PC-3 (cell line): ENCODE measurements at regions not wholly inside any gene's neighbourhood (a gene's known extent, or its start where the extent isn't known, plus 50 kb on each side); places are given as distances from the start of the nearest gene placed in this dataset.

Experiments used
- ATAC-seq: fragments of 200-7000 bp; cut with Tn5 transposase; 2 replicates; pipeline ENCODE4 v1.9.1; 2020; ENCODE audit warnings: mild to moderate bottlenecking, moderate library complexity
- BruUV-seq: library from RNA; stranded (reverse); fragments of 400-500 nt; replicated peaks from 2 replicates; lab custom pipeline; 2021; lab: Mats Ljungman, UMichigan
- CTCF ChIA-PET: fragments of 300-600 bp; sonication (Branson Sonifier 250); formaldehyde crosslinking; loops from one replicate; lab custom pipeline; 2022; ENCODE audit warnings: antibody characterized with exemption; lab: Charles Lee
- POLR2A ChIA-PET: fragments of 300-600 bp; sonication (Branson Sonifier 250); formaldehyde crosslinking; loops from one replicate; lab custom pipeline; 2022; ENCODE audit warnings: antibody characterized with exemption; ENCODE audit not compliant: unreplicated experiment; lab: Charles Lee
- DNase-seq: peaks from one replicate; pipeline ENCODE4 v3.0.0-alpha.2; 2015
- H2AFZ ChIP-seq: fragments of 300-600 bp; sonication (generic); 2 replicates; pipeline ENCODE4 v1.6.0; 2016; ENCODE audit warnings: antibody characterized with exemption, low read length
- H3F3A ChIP-seq: fragments of 300-600 bp; sonication (generic); one replicate; pipeline ENCODE4 v1.6.0; 2017; ENCODE audit warnings: antibody characterized with exemption, low read length, control low read depth, mild to moderate bottlenecking; ENCODE audit not compliant: unreplicated experiment
- H3K27ac ChIP-seq: fragments of 300-600 bp; sonication (generic); 2 replicates; pipeline ENCODE4 v1.5.1; 2016; ENCODE audit warnings: mild to moderate bottlenecking, low read length
- H3K27me3 ChIP-seq: fragments of 300-600 bp; sonication (generic); 2 replicates; pipeline ENCODE4 v1.6.1; 2016; ENCODE audit warnings: low read length, mixed read lengths
- H3K36me3 ChIP-seq: fragments of 300-600 bp; sonication (generic); 2 replicates; pipeline ENCODE4 v1.6.1; 2016; ENCODE audit warnings: low read depth, mixed run types, low read length, mixed read lengths
- H3K4me1 ChIP-seq: fragments of 300-600 bp; sonication (generic); 2 replicates; pipeline ENCODE4 v1.5.1; 2016; ENCODE audit warnings: low read length; ENCODE audit not compliant: insufficient read depth
- H3K4me2 ChIP-seq: fragments of 300-600 bp; sonication (generic); 2 replicates; pipeline ENCODE4 v1.6.0; 2016; ENCODE audit warnings: low read length
- H3K4me3 ChIP-seq: fragments of 300-600 bp; sonication (generic); 2 replicates; pipeline ENCODE4 v1.5.1; 2016; ENCODE audit warnings: mild to moderate bottlenecking, low read length, mixed read lengths
- H3K79me2 ChIP-seq: fragments of 300-600 bp; sonication (generic); 2 replicates; pipeline ENCODE4 v1.6.1; 2017; ENCODE audit warnings: low read length, mixed read lengths
- H3K9ac ChIP-seq: fragments of 300-600 bp; sonication (generic); 2 replicates; pipeline ENCODE4 v1.6.0; 2016; ENCODE audit warnings: mild to moderate bottlenecking, low read length
- H3K9me2 ChIP-seq: fragments of 300-600 bp; sonication (generic); replicated peaks from 2 replicates; pipeline ENCODE4 v1.6.1; 2016; ENCODE audit warnings: mixed run types, low read length, mixed read lengths
- H3K9me3 ChIP-seq: fragments of 300-600 bp; sonication (generic); 2 replicates; pipeline ENCODE4 v1.6.1; 2016; ENCODE audit warnings: low read length, mixed read lengths
- H4K20me1 ChIP-seq: fragments of 300-600 bp; sonication (generic); 2 replicates; pipeline ENCODE4 v1.6.1; 2016; ENCODE audit warnings: low read length, mixed read lengths
- EZH2 ChIP-seq: fragments of 300-600 bp; sonication (generic); IDR thresholded peaks from one replicate; pipeline ENCODE4 v1.6.1; 2017; ENCODE audit warnings: antibody characterized with exemption, mild to moderate bottlenecking, low read length; ENCODE audit not compliant: unreplicated experiment
- EZH2phosphoT487 ChIP-seq: fragments of 300-600 bp; sonication (generic); IDR thresholded peaks from 2 replicates; pipeline ENCODE4 v1.6.1; 2018; ENCODE audit warnings: mild to moderate bottlenecking, antibody characterized with exemption, low read length, borderline replicate concordance
- intact Hi-C: fragments of 100-400 bp; cut with micrococcal nuclease; formaldehyde crosslinking; loops from 2 replicates; pipeline ENCODE4 v1.9.0; 2023
- TF ChIP-seq, protein P1 (sequence below): fragments of 300-600 bp; sonication (generic); conservative IDR thresholded peaks from 2 replicates; pipeline ENCODE4 v1.5.1; 2017; ENCODE audit warnings: antibody characterized with exemption, low read depth, mild to moderate bottlenecking, low read length

GRCh38 chr1:58880592-58880991 lies 96.7 kb upstream of the JUN start:
- Histone ChIP-seq H3K4me2 (no peak overlapping the region), H2AFZ (no peak overlapping the region), H3K9ac (no peak overlapping the region), H3K4me1 (peaks cover 49% of the 10 kb centered on the region), H3K4me3 (no peak overlapping the region), H4K20me1 (no peaks in the 10 kb centered on the region), H3K36me3 (no peaks in the 10 kb centered on the region), H3K9me2 (no peaks in the 10 kb centered on the region), H3K79me2 (no peaks in the 10 kb centered on the region), H3K27me3 (no peaks in the 10 kb centered on the region), H3K9me3 (no peaks in the 10 kb centered on the region), H3K27ac (no peak overlapping the region), H3F3A (no peaks in the 10 kb centered on the region)
- BruUV-seq, result no TSS peak
- intact Hi-C loops, result no loop called here
- ATAC-seq (no peak), DNase-seq (no peak)
- ChIA-PET CTCF (no interaction called here), POLR2A (no interaction called here)
- TF ChIP-seq EZH2phosphoT487 (no peak), EZH2 (no peak)
- TF ChIP-seq, protein P1, sequence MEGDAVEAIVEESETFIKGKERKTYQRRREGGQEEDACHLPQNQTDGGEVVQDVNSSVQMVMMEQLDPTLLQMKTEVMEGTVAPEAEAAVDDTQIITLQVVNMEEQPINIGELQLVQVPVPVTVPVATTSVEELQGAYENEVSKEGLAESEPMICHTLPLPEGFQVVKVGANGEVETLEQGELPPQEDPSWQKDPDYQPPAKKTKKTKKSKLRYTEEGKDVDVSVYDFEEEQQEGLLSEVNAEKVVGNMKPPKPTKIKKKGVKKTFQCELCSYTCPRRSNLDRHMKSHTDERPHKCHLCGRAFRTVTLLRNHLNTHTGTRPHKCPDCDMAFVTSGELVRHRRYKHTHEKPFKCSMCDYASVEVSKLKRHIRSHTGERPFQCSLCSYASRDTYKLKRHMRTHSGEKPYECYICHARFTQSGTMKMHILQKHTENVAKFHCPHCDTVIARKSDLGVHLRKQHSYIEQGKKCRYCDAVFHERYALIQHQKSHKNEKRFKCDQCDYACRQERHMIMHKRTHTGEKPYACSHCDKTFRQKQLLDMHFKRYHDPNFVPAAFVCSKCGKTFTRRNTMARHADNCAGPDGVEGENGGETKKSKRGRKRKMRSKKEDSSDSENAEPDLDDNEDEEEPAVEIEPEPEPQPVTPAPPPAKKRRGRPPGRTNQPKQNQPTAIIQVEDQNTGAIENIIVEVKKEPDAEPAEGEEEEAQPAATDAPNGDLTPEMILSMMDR, result no peak

DNA sequence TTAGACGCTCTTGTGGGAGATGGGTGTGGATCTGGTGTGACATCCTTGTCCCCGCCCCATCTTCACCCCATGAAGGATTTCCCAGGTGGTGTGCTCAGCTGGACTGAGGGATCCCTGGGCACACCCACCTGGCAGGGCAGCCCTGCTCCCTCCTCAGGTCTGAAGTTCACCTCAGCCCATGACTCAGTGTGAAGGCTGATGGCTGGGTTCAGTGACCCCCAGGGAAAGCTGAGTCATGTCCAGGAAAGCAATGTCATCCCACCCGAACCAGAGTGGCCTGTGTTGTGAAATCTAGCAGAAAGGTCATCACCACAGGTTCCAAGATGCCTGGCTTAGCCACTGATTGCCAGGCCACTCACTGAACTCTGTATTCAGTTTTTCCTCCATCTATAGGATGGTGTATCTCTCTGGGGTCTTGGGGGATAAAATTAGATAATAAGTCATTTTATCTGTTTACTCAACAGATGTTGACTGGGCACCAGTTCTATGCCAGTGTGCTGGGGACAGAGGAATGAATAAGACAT lies 97.7 kb upstream of the JUN start:
- Histone ChIP-seq H3K27ac (peak overlapping the region; percentile 25; the same call in 1 of the 2 replicates), H3K79me2 (no peaks in the 10 kb centered on the region), H3K27me3 (no peaks in the 10 kb centered on the region), H3K4me1 (peaks cover 55% of the 10 kb centered on the region), H3K4me3 (no peak overlapping the region), H3F3A (no peaks in the 10 kb centered on the region), H3K9me3 (no peaks in the 10 kb centered on the region), H3K4me2 (peak overlapping the region; percentile 21; the same call in 1 of the 2 replicates), H4K20me1 (no peaks in the 10 kb centered on the region), H3K9me2 (no peaks in the 10 kb centered on the region), H2AFZ (no peak overlapping the region), H3K9ac (no peak overlapping the region), H3K36me3 (no peaks in the 10 kb centered on the region)
- ChIA-PET POLR2A (no interaction called here), CTCF (no interaction called here)
- BruUV-seq, result no TSS peak
- ATAC-seq (peak; percentile 48), DNase-seq (peak; percentile 91)
- TF ChIP-seq, protein P1, result no peak
- TF ChIP-seq EZH2 (no peak), EZH2phosphoT487 (no peak)
- intact Hi-C loops, result no loop called here

GRCh38 chr1:58882322-58882948 lies 98.6 kb upstream of the JUN start:
- DNase-seq, result no peak
- no TSS peak for BruUV-seq
- Histone ChIP-seq H3K4me2 (peak overlapping the region; percentile 57; the same call in 1 of the 2 replicates), H3K9me3 (no peaks in the 10 kb centered on the region), H3K27me3 (no peaks in the 10 kb centered on the region), H3F3A (no peaks in the 10 kb centered on the region), H3K79me2 (no peaks in the 10 kb centered on the region), H3K9ac (peak overlapping the region; percentile 35), H4K20me1 (no peaks in the 10 kb centered on the region), H3K36me3 (no peaks in the 10 kb centered on the region), H3K4me3 (no peak overlapping the region), H2AFZ (no peak overlapping the region), H3K9me2 (no peaks in the 10 kb centered on the region), H3K27ac (peak overlapping the region; percentile 83), H3K4me1 (peaks cover 55% of the 10 kb centered on the region)
- ChIA-PET POLR2A (interaction anchor here (0.6 to 0.7 kb wide), 2 partner anchors 66 to 260 kb away, joined by 3 to 4 read pairs; no protein-coding TSS in a partner anchor), CTCF (no interaction called here)
- no peak for TF ChIP-seq EZH2phosphoT487
- TF ChIP-seq, protein P1, result no peak
- no peak for TF ChIP-seq EZH2
- ATAC-seq, result no peak
- intact Hi-C loops, result no loop called here
